Transverse colon (tissue), 4 donors: ENCODE measurements at regions not wholly inside any gene's neighbourhood (a gene's known extent, or its start where the extent isn't known, plus 50 kb on each side); places are given as distances from the start of the nearest gene placed in this dataset.

Experiments
- DNase-seq: peaks from one replicate; pipeline ENCODE4 v3.0.0-alpha.2; 2019
- H3K27ac ChIP-seq, 4 donors: fragments of 200-600 bp; sonication (generic); 2 replicates each; pipeline ENCODE4 v1.5.1; 2016 to 2018; ENCODE audit warnings: inconsistent platforms in 4 of 4
- H3K27me3 ChIP-seq: fragments of 200-600 bp; sonication (generic); 2 replicates; pipeline ENCODE4 v1.5.1; 2017; ENCODE audit warnings: inconsistent platforms
- H3K36me3 ChIP-seq, 4 donors: fragments of 200-600 bp; sonication (generic); 2 replicates each; pipeline ENCODE4 v1.5.1; 2017 to 2019; ENCODE audit warnings: inconsistent platforms in 4 of 4
- H3K4me1 ChIP-seq, 4 donors: fragments of 200-600 bp; sonication (generic); 2 replicates each; pipeline ENCODE4 v1.5.1; 2017 to 2020; ENCODE audit warnings: inconsistent platforms in 4 of 4
- H3K4me3 ChIP-seq, 4 donors: fragments of 200-600 bp; sonication (generic); 1 replicate in 1 of 4; 2 replicates in 3 of 4; pipeline versions ENCODE4 v1.5.1 to v1.6.1; 2017 to 2019; ENCODE audit warnings: inconsistent platforms in 4 of 4
- H3K9me3 ChIP-seq, 2 donors: fragments of 200-600 bp; sonication (generic); 2 replicates each; pipeline ENCODE4 v1.5.1; 2017 to 2019; ENCODE audit warnings: inconsistent platforms in 2 of 2
- EP300 ChIP-seq: sonication (generic); formaldehyde crosslinking; IDR thresholded peaks from one replicate; pipeline ENCODE4 v1.6.1; 2017; ENCODE audit warnings: antibody characterized with exemption, low read depth
- POLR2A ChIP-seq: fragments of 450-650 bp; IDR thresholded peaks from one replicate; pipeline ENCODE4 v1.6.1; 2016; ENCODE audit warnings: antibody characterized with exemption, mild to moderate bottlenecking, moderate library complexity
- POLR2AphosphoS5 ChIP-seq, 3 donors: sonication (generic); formaldehyde crosslinking; IDR thresholded peaks; one replicate each; pipeline ENCODE4 v1.6.1; 2016; ENCODE audit warnings: antibody characterized with exemption in 3 of 3
- WGBS, 2 donors: methylation state at CpG; one replicate each; pipeline ENCODE4 v1.1.5; 2018; ENCODE audit warnings: low coverage in 1 of 2; 5-methylcytosine and 5-hydroxymethylcytosine counted together
- in situ Hi-C, 4 donors: fragments of 200-750 bp; cut with MboI; loops; one replicate each; pipeline versions ENCODE4 v1.15.0 to v1.15.1; 2017; ENCODE audit warnings: low sequenced_read_pairs in 3 of 4, low pct_ligation_motif_present in 1 of 4, low pct_unique_long_range_greater_than_20kb in 1 of 4
- intact Hi-C: fragments of 100-400 bp; cut with DNase I; formaldehyde crosslinking; loops from one replicate; pipeline ENCODE4 v1.15.1; 2023; ENCODE audit warnings: low total_unique reads
- TF ChIP-seq, protein P1 (sequence below), 5 experiments: fragments of 200-600 bp in 3 of 5; fragments of 450-650 bp in 2 of 5; sonication (generic) in 3 of 5; IDR thresholded peaks; 1 replicate in 2 of 5; 2 replicates in 3 of 5; pipeline ENCODE4 v1.5.1; 2016 to 2017; ENCODE audit warnings: antibody characterized with exemption in 5 of 5, inconsistent platforms in 3 of 5, mild to moderate bottlenecking in 2 of 5, moderate library complexity in 1 of 5

GRCh38 chr4:110988722-110989121, 365.8 kb upstream of the PITX2 start:
- Histone ChIP-seq H3K27ac (no peak overlapping the region), H3K36me3 (no peaks in the 10 kb centered on the region), H3K9me3 (no peaks in the 10 kb centered on the region), H3K4me3 (no peak overlapping the region), H3K27me3 (no peaks in the 10 kb centered on the region), H3K4me1 (no peaks in the 10 kb centered on the region)
- intact Hi-C loops (no loop called here), in situ Hi-C loops (no loop called here)
- 67 to 68% methylated on average over 4 of the region's 4 CpGs for WGBS, 2 donors
- no peak for DNase-seq
- TF ChIP-seq, protein P1, sequence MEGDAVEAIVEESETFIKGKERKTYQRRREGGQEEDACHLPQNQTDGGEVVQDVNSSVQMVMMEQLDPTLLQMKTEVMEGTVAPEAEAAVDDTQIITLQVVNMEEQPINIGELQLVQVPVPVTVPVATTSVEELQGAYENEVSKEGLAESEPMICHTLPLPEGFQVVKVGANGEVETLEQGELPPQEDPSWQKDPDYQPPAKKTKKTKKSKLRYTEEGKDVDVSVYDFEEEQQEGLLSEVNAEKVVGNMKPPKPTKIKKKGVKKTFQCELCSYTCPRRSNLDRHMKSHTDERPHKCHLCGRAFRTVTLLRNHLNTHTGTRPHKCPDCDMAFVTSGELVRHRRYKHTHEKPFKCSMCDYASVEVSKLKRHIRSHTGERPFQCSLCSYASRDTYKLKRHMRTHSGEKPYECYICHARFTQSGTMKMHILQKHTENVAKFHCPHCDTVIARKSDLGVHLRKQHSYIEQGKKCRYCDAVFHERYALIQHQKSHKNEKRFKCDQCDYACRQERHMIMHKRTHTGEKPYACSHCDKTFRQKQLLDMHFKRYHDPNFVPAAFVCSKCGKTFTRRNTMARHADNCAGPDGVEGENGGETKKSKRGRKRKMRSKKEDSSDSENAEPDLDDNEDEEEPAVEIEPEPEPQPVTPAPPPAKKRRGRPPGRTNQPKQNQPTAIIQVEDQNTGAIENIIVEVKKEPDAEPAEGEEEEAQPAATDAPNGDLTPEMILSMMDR (IDR thresholded peaks at IDR 0.05): no peak
- TF ChIP-seq POLR2A: no peak
- TF ChIP-seq POLR2AphosphoS5 (IDR thresholded peaks at IDR 0.05): no peak
- TF ChIP-seq EP300: no peak

DNA sequence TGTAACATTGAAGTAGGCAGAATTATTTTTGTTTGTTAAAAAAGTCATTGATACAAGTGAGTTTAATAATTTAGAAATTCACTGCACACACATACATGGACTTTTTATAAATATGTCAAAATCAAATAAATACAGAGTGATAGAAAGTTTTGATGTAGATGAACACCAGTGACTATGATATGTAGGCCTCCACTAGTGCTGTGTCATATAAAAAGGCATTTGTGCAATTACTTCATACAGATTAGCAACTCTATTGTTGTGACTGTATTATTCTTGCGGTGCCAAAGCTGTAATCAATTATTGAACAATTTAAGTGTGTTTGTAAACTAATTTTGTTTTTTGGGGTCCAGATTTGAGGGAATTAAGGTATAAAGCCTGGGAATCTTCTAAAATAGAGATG, 366.2 kb upstream of the PITX2 start:
- Histone ChIP-seq H3K9me3 (no peaks in the 10 kb centered on the region), H3K4me1 (no peaks in the 10 kb centered on the region), H3K4me3 (no peak overlapping the region), H3K36me3 (no peaks in the 10 kb centered on the region), H3K27ac (no peak overlapping the region), H3K27me3 (no peaks in the 10 kb centered on the region)
- DNase-seq: no peak
- in situ Hi-C loops: no loop called here
- no peak for TF ChIP-seq POLR2AphosphoS5 (IDR thresholded peaks at IDR 0.05)
- no peak for TF ChIP-seq EP300
- TF ChIP-seq POLR2A: no peak
- TF ChIP-seq, protein P1 (IDR thresholded peaks at IDR 0.05): no peak
- intact Hi-C loops: no loop called here
- WGBS, 2 donors: 98 to 100% methylated on average over 1 of the region's 1 CpG

GRCh38 chr4:110994781-110995180, 371.9 kb upstream of the PITX2 start:
- in situ Hi-C loops (no loop called here), intact Hi-C loops (no loop called here)
- no peak for DNase-seq
- Histone ChIP-seq H3K27ac (no peak overlapping the region), H3K9me3 (no peaks in the 10 kb centered on the region), H3K27me3 (no peaks in the 10 kb centered on the region), H3K4me3 (no peak overlapping the region), H3K36me3 (no peaks in the 10 kb centered on the region), H3K4me1 (no peaks in the 10 kb centered on the region)
- TF ChIP-seq, protein P1 (IDR thresholded peaks at IDR 0.05): no peak
- WGBS, 2 donors: 61 to 80% methylated on average over 2 of the region's 2 CpGs

GRCh38 chr4:110998320-110998719, 375.4 kb upstream of the PITX2 start:
- no peak for DNase-seq
- WGBS, 2 donors: 67 to 89% methylated on average over 1 of the region's 1 CpG
- intact Hi-C loops (no loop called here), in situ Hi-C loops (no loop called here)
- Histone ChIP-seq H3K27me3 (no peaks in the 10 kb centered on the region), H3K4me1 (no peaks in the 10 kb centered on the region), H3K36me3 (no peaks in the 10 kb centered on the region), H3K9me3 (no peaks in the 10 kb centered on the region), H3K27ac (no peak overlapping the region), H3K4me3 (no peak overlapping the region)
- TF ChIP-seq, protein P1 (IDR thresholded peaks at IDR 0.05): no peak
- no peak for TF ChIP-seq POLR2A
- TF ChIP-seq EP300: no peak
